Liver (tissue), 8 donors: ENCODE measurements at regions not wholly inside any gene's neighbourhood (a gene's known extent, or its start where the extent isn't known, plus 50 kb on each side); places are given as distances from the start of the nearest gene placed in this dataset.

Experiments used
- DNase-seq: peaks from one replicate; pipeline ENCODE4 v3.0.0-alpha.2; 2017; ENCODE audit warnings: low spot score
- H3K27ac ChIP-seq, 2 donors: one replicate each; pipeline ENCODE4 v1.7.0; 2013; ENCODE audit warnings: inconsistent platforms in 2 of 2, low read length in 2 of 2, control low read depth in 1 of 2, low read depth in 1 of 2, mild to moderate bottlenecking in 1 of 2
- H3K27me3 ChIP-seq, 4 donors: one replicate each; pipeline versions ENCODE4 v1.6.1 to v1.7.0; 2013; ENCODE audit warnings: low read length in 3 of 4, inconsistent platforms in 1 of 4, mild to moderate bottlenecking in 1 of 4, moderate library complexity in 1 of 4; ENCODE audit not compliant: control insufficient read depth in 4 of 4, insufficient read depth in 4 of 4
- H3K36me3 ChIP-seq, 4 donors: one replicate each; pipeline versions ENCODE4 v1.6.1 to v1.7.0; 2013; ENCODE audit warnings: low read length in 3 of 4, mild to moderate bottlenecking in 3 of 4, low read depth in 1 of 4, moderate library complexity in 1 of 4; ENCODE audit not compliant: control insufficient read depth in 4 of 4, insufficient read depth in 3 of 4
- H3K4me1 ChIP-seq, 4 donors: one replicate each; pipeline versions ENCODE4 v1.6.1 to v1.7.0; 2013; ENCODE audit warnings: low read length in 3 of 4, mild to moderate bottlenecking in 3 of 4, moderate library complexity in 1 of 4; ENCODE audit not compliant: control insufficient read depth in 4 of 4, insufficient read depth in 4 of 4
- H3K4me3 ChIP-seq, 3 donors: one replicate each; pipeline versions ENCODE4 v1.6.1 to v1.7.0; 2013; ENCODE audit warnings: low read length in 3 of 3, control low read depth in 1 of 3, low read depth in 1 of 3, mild to moderate bottlenecking in 1 of 3
- H3K9ac ChIP-seq, 2 donors: one replicate each; pipeline ENCODE4 v1.7.0; 2013; ENCODE audit warnings: low read length in 2 of 2, mild to moderate bottlenecking in 2 of 2, moderate library complexity in 2 of 2, control low read depth in 1 of 2, low read depth in 1 of 2
- H3K9me3 ChIP-seq, 4 donors: one replicate each; pipeline versions ENCODE4 v1.6.1 to v1.7.0; 2013; ENCODE audit warnings: low read length in 3 of 4; ENCODE audit not compliant: control insufficient read depth in 4 of 4
- CTCF ChIP-seq: fragments of 150-350 bp; IDR thresholded peaks from 2 replicates; pipeline ENCODE4 v1.5.1; 2017; ENCODE audit warnings: improper control_type of control experiment, low read depth, low read length; ENCODE audit not compliant: missing input control
- EGR1 ChIP-seq, 2 donors: IDR thresholded peaks; 2 replicates each; pipeline ENCODE4 v1.6.1; 2016 to 2018; ENCODE audit warnings: antibody characterized with exemption in 2 of 2, low read depth in 2 of 2
- FOXA1 ChIP-seq: IDR thresholded peaks from 2 replicates; pipeline ENCODE4 v1.6.1; 2016; ENCODE audit warnings: antibody characterized with exemption
- FOXA2 ChIP-seq: IDR thresholded peaks from 2 replicates; pipeline ENCODE4 v1.6.1; 2016; ENCODE audit warnings: antibody characterized with exemption
- GABPA ChIP-seq, 2 donors: IDR thresholded peaks in 1 of 2; conservative IDR thresholded peaks in 1 of 2; 2 replicates each; pipeline ENCODE4 v1.6.1; 2016; ENCODE audit warnings: antibody characterized with exemption in 2 of 2, mild to moderate bottlenecking in 1 of 2, moderate library complexity in 1 of 2
- HNF4A ChIP-seq, 2 donors: conservative IDR thresholded peaks; 2 replicates each; pipeline ENCODE4 v1.6.1; 2016; ENCODE audit warnings: antibody characterized with exemption in 2 of 2, mild to moderate bottlenecking in 2 of 2
- HNF4G ChIP-seq: IDR thresholded peaks from 2 replicates; pipeline ENCODE4 v1.6.1; 2016; ENCODE audit warnings: antibody characterized with exemption
- NR2F2 ChIP-seq: IDR thresholded peaks from 2 replicates; pipeline ENCODE4 v1.6.1; 2016; ENCODE audit warnings: antibody characterized with exemption
- REST ChIP-seq: IDR thresholded peaks from 2 replicates; pipeline ENCODE4 v1.6.1; 2016; ENCODE audit warnings: antibody characterized with exemption, mild to moderate bottlenecking
- RXRA ChIP-seq, 2 donors: IDR thresholded peaks; 2 replicates each; pipeline ENCODE4 v1.6.1; 2017 to 2018; ENCODE audit warnings: antibody characterized with exemption in 2 of 2, mild to moderate bottlenecking in 1 of 2
- SP1 ChIP-seq: IDR thresholded peaks from 2 replicates; pipeline ENCODE4 v1.6.1; 2018; ENCODE audit warnings: antibody characterized with exemption, mild to moderate bottlenecking
- TAF1 ChIP-seq: conservative IDR thresholded peaks from 2 replicates; pipeline ENCODE4 v1.6.1; 2016; ENCODE audit warnings: antibody characterized with exemption, mild to moderate bottlenecking
- YY1 ChIP-seq: IDR thresholded peaks from 2 replicates; pipeline ENCODE4 v1.6.1; 2016; ENCODE audit warnings: antibody characterized with exemption, mild to moderate bottlenecking
- ZBTB33 ChIP-seq: IDR thresholded peaks from 2 replicates; pipeline ENCODE4 v1.6.1; 2016; ENCODE audit warnings: antibody characterized with exemption
- WGBS: extraction: QIAGEN DNeasy Blood & Tissue Kit; methylation state at CpG from one replicate; pipeline ENCODE4 v1.1.7; 2013; 5-methylcytosine and 5-hydroxymethylcytosine counted together
- donor health status: healthy.
- donor health status: healthy.
- donor health status: healthy.
- donor health status: healthy.
- donor health status: healthy.

- WGBS = 79% methylated on average over 4 of the region's 4 CpGs
- H3K36me3 ChIP-seq = no peaks in the 10 kb centered on the region
- no peak for DNase-seq
- H3K9ac ChIP-seq = no peak overlapping the region
- TF ChIP-seq FOXA2 (no peak), HNF4A (conservative IDR thresholded peaks at IDR 0.05) (no peak), FOXA1 (no peak), SP1 (no peak), CTCF (no peak)
- peaks cover 0 to 2% (median 0%) of the 10 kb centered on the region in 4 donors for H3K27me3 ChIP-seq
- no peaks in the 10 kb centered on the region for H3K4me1 ChIP-seq
- H3K4me3 ChIP-seq = no peak overlapping the region
- H3K27ac ChIP-seq = no peak overlapping the region
- no peaks in the 10 kb centered on the region for H3K9me3 ChIP-seq
Observed at GRCh38 chr3:147304756-147305155, 101.6 kb downstream of the ZIC4 start.

- 43% methylated on average over 1 of the region's 1 CpG for WGBS
- Histone ChIP-seq H3K36me3 (no peaks in the 10 kb centered on the region), H3K9me3 (no peaks in the 10 kb centered on the region), H3K4me1 (no peaks in the 10 kb centered on the region), H3K9ac (no peak overlapping the region), H3K27me3 (peaks cover 0 to 2% (median 0%) of the 10 kb centered on the region in 4 donors), H3K4me3 (no peak overlapping the region), H3K27ac (no peak overlapping the region)
- TF ChIP-seq TAF1 = no peak
- no peak for TF ChIP-seq NR2F2
- TF ChIP-seq REST = no peak
- no peak for TF ChIP-seq SP1
- DNase-seq = no peak
Observed at GRCh38 chr3:147301781-147302180, 104.6 kb downstream of the ZIC4 start.

GRCh38 chr3:147299656-147300055 is 106.7 kb downstream of the ZIC4 start:
- DNase-seq = no peak
- Histone ChIP-seq H3K27me3 (peaks cover 0 to 2% (median 0%) of the 10 kb centered on the region in 4 donors), H3K9me3 (no peaks in the 10 kb centered on the region), H3K4me3 (no peak overlapping the region), H3K4me1 (no peaks in the 10 kb centered on the region), H3K27ac (no peak overlapping the region), H3K9ac (no peak overlapping the region), H3K36me3 (no peaks in the 10 kb centered on the region)
- 74% methylated on average over 2 of the region's 2 CpGs for WGBS
- TF ChIP-seq YY1 (no peak), TAF1 (no peak), REST (no peak), EGR1 (IDR thresholded peaks at IDR 0.05; ENCODE audit: low read depth in 2 of 2) (no peak), CTCF (no peak), ZBTB33 (no peak), GABPA (IDR thresholded peaks at IDR 0.05 in 1 of 2, conservative IDR thresholded peaks at IDR 0.05 in 1 of 2) (no peak), FOXA2 (no peak), FOXA1 (no peak), RXRA (IDR thresholded peaks at IDR 0.05) (no peak), NR2F2 (no peak), HNF4G (no peak), HNF4A (conservative IDR thresholded peaks at IDR 0.05) (no peak), SP1 (no peak)
